Memory B cell (primary cell): ENCODE measurements at regions not wholly inside any gene's neighbourhood (a gene's known extent, or its start where the extent isn't known, plus 50 kb on each side); places are given as distances from the start of the nearest gene placed in this dataset.

Experiments used
- ATAC-seq: fragments of 150-1000 bp; cut with Tn5 transposase; 2 replicates; pipeline ENCODE4 v1.10.0; 2021; ENCODE audit warnings: low read depth, mild to moderate bottlenecking, moderate library complexity
- DNase-seq, 2 donors: peaks; one replicate each; pipeline ENCODE4 v3.0.0; 2022; ENCODE audit warnings: low spot score in 2 of 2
- H3K27ac Mint-ChIP-seq: one replicate; pipeline ENCODE4 v1.8.0; 2022; ENCODE audit warnings: mild to moderate bottlenecking, moderate library complexity, mixed read lengths
- H3K27me3 Mint-ChIP-seq: one replicate; pipeline ENCODE4 v1.8.0; 2022; ENCODE audit warnings: mixed read lengths
- H3K36me3 Mint-ChIP-seq: one replicate; pipeline ENCODE4 v1.8.0; 2022; ENCODE audit warnings: mild to moderate bottlenecking, mixed read lengths
- H3K4me1 Mint-ChIP-seq: one replicate; pipeline ENCODE4 v1.8.0; 2022; ENCODE audit warnings: mixed read lengths
- H3K4me3 Mint-ChIP-seq: one replicate; pipeline ENCODE4 v1.8.0; 2022; ENCODE audit warnings: mild to moderate bottlenecking, moderate library complexity, mixed read lengths
- H3K9me3 Mint-ChIP-seq: one replicate; pipeline ENCODE4 v1.8.0; 2022; ENCODE audit warnings: mixed read lengths

DNA sequence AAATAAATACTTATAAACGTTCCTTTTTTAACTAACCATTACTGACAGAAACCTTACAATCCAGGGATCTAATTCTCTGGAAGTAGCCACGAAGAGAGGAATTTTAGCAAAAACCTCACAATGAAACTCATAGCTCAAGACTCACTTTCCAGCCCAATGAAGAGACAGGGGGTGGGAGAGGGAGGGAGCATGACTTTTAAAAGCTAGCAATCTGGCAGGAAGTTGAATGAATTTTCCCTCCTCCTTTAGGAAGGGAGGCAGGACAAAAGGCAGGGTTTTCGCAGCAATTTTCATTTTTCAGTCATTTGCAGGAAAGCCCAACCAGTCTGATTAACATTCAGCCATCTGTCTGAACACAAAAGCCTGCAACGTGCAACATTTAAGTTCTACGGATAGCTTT is 381.5 kb upstream of the PSMD7 start:
- ATAC-seq: no peak
- DNase-seq: no peak
- H3K9me3 Mint-ChIP-seq: no peaks in the 10 kb centered on the region
- H3K27me3 Mint-ChIP-seq: peaks cover 2% of the 10 kb centered on the region
- H3K36me3 Mint-ChIP-seq: no peaks in the 10 kb centered on the region
- no peak overlapping the region for H3K27ac Mint-ChIP-seq
- no peaks in the 10 kb centered on the region for H3K4me1 Mint-ChIP-seq
- no peak overlapping the region for H3K4me3 Mint-ChIP-seq

DNA sequence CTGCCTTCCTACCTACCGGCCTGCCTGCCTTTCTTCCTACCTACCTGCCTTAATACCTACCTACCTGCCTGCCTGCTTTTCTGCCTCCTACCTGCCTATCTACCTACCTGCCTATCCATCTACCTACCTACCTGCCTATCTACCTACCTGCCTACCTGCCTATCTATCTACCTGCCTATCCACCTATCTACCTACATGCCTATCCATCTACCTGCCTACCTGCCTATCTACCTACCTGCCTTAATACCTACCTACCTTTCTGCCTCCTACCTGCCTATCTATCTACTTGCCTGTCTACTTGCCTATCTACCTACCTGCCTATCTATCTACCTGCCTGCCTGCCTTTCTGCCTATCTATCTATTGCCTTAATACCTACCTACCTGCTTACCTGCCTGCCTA is 383.8 kb upstream of the PSMD7 start:
- no peak for ATAC-seq
- no peak for DNase-seq
- peaks cover 3% of the 10 kb centered on the region for H3K27me3 Mint-ChIP-seq
- H3K36me3 Mint-ChIP-seq: no peaks in the 10 kb centered on the region
- H3K9me3 Mint-ChIP-seq: no peaks in the 10 kb centered on the region
- no peaks in the 10 kb centered on the region for H3K4me1 Mint-ChIP-seq
- no peak overlapping the region for H3K4me3 Mint-ChIP-seq
- H3K27ac Mint-ChIP-seq: no peak overlapping the region

DNA sequence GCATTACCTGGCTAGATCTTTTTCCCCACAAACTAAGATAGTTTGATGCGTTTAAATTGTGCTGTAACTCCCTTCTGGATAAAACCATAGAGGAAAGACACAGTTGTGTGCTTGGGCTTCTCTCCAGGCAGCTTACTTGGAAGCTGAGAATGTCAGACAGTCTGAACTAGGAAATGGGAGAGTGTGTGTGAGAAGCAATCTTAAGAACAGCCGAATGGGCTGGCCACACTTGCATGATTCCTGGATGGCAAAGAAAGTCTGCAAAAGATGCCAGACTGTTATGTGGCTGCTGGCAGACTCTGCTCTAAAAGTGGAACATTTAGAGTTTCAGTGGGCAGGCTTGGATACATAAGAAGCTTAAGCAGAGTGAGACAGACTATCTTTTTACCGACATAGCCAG is 384.3 kb upstream of the PSMD7 start:
- Mint-ChIP-seq H3K4me1 (no peaks in the 10 kb centered on the region), H3K27me3 (peaks cover 3% of the 10 kb centered on the region), H3K36me3 (no peaks in the 10 kb centered on the region), H3K9me3 (peaks cover 2% of the 10 kb centered on the region), H3K4me3 (no peak overlapping the region), H3K27ac (no peak overlapping the region)
- DNase-seq (no peak), ATAC-seq (no peak)

DNA sequence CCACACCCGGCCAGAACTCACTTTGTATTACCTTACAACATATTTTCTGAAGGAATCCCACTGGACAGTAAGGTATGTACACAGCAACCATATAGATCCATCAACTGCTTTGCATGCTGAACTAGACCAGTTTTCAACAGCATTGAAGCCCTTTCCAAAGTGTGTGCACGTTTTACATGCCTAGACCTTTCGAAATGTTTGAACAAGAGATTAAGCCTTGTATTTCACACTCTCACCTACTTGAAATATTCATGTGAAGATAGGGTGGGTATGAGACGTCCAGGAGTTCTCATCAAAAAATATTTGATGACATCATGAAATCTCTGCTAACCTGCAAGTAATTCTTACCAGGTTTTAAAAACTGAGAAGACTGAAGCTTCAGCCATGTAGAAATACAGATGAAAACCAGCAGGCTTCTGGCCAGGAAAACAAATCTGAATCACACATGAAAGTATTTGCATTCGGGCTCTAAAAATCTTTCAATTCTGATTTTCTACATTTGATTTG is 387.0 kb upstream of the PSMD7 start:
- Mint-ChIP-seq H3K9me3 (peaks cover 2% of the 10 kb centered on the region), H3K27me3 (peaks cover 3% of the 10 kb centered on the region), H3K4me3 (no peak overlapping the region), H3K4me1 (no peaks in the 10 kb centered on the region), H3K27ac (no peak overlapping the region), H3K36me3 (no peaks in the 10 kb centered on the region)
- no peak for ATAC-seq
- DNase-seq: no peak

DNA sequence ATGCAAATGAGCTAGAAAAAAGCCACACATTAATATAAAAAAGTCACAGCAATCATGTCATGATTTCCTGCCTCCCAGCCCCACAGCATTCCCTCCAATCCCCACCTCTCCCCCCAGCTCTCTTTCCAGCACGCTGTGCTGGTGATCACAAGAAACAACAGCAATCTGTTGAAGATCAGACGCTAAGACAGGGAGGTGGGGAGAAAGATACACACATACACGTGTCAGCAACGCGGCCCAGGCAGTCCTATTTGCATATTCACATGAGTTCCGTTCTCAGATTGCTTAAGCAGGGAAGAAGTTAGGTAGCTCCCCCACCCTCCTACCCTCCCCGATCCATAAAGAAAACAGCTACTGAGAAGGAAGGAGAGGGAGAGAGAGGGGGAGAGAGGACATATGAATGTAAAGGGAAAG is 405.5 kb upstream of the PSMD7 start:
- Mint-ChIP-seq H3K27me3 (peaks cover 9% of the 10 kb centered on the region), H3K27ac (no peak overlapping the region), H3K4me3 (peak overlapping the region; percentile 11), H3K36me3 (no peaks in the 10 kb centered on the region), H3K4me1 (peaks cover 6% of the 10 kb centered on the region), H3K9me3 (peaks cover 1% of the 10 kb centered on the region)
- ATAC-seq (no peak), DNase-seq (no peak)

DNA sequence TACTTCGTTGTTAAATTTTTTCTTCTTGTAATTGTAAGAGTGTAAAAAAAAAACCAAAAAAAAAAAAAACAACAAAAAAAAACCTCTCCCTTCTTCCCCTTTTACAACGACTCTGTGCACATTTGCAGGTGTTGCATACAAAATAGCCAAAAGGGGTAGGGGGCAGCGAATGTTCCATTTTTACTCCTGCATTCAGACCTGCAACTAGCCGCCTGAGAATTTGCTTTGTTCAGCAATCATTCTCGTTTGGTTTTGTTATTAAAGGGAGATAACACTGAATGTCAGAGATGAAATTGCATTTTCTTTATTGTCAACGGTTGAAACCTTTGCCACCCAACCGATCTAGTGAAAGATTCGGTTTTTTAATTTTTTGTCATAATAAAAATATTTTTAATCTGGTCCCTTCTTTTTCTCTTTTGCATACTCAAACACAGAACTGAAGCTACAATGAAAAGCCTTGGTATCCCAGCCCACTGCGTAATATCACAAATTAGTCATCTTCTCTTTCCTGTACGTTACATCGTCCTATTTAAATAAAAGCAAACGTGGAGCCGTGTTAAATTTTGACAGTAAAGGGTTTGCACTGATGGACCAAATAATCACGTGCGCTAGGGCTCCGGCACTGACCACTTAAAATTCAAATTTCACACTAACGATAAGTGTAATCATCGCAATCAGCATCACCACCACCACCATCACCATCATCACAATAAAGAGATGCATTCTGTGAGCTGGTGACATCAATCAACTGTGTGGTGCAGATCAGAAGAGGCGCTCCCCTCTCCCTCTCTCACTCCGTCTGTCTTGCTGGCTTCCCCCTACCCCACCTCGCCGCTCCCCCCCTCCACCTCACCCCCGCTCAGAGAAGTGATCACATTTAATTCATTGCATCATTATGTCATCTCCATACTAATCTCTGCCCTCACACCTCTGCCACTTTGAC is 406.2 kb upstream of the PSMD7 start:
- Mint-ChIP-seq H3K27ac (no peak overlapping the region), H3K36me3 (no peaks in the 10 kb centered on the region), H3K4me3 (no peak overlapping the region), H3K27me3 (peaks cover 9% of the 10 kb centered on the region), H3K4me1 (peaks cover 6% of the 10 kb centered on the region), H3K9me3 (peaks cover 1% of the 10 kb centered on the region)
- DNase-seq (no peak), ATAC-seq (no peak)

GRCh38 chr16:73888840-73889490 is 407.6 kb upstream of the PSMD7 start:
- no peaks in the 10 kb centered on the region for H3K36me3 Mint-ChIP-seq
- no peak for DNase-seq
- H3K9me3 Mint-ChIP-seq: no peaks in the 10 kb centered on the region
- H3K27me3 Mint-ChIP-seq: peaks cover 7% of the 10 kb centered on the region
- H3K4me3 Mint-ChIP-seq: no peak overlapping the region
- no peak overlapping the region for H3K27ac Mint-ChIP-seq
- no peak for ATAC-seq
- peaks cover 6% of the 10 kb centered on the region for H3K4me1 Mint-ChIP-seq

DNA sequence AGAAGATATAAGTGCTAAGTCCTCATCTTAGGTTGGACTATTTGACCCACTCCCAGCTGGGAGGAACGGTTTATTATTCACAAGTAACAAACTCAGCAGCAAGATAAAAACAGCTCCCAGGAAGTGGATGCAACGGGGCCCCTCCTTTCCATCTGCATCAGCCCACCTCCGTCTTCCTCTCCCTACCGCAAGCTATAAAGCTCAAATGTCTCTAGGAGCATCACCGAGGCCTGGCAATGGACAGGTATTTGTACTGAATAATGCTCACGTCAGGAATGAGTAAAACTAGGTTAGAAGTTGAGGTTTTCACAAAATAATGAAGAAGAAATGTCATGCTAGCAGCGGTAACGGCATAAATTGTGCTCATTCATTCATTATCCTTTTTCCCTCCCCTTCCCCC is 408.7 kb upstream of the PSMD7 start:
- Mint-ChIP-seq H3K9me3 (no peaks in the 10 kb centered on the region), H3K27ac (no peak overlapping the region), H3K27me3 (peaks cover 7% of the 10 kb centered on the region), H3K36me3 (no peaks in the 10 kb centered on the region), H3K4me3 (no peak overlapping the region), H3K4me1 (peaks cover 6% of the 10 kb centered on the region)
- DNase-seq: no peak
- no peak for ATAC-seq

- Mint-ChIP-seq H3K36me3 (no peaks in the 10 kb centered on the region), H3K4me1 (peaks cover 5% of the 10 kb centered on the region), H3K4me3 (no peak overlapping the region), H3K9me3 (no peaks in the 10 kb centered on the region), H3K27me3 (peaks cover 7% of the 10 kb centered on the region), H3K27ac (no peak overlapping the region)
- DNase-seq (no peak), ATAC-seq (no peak)
These were observed 410.2 kb upstream of the PSMD7 start for GRCh38 chr16:73886426-73886825.

DNA sequence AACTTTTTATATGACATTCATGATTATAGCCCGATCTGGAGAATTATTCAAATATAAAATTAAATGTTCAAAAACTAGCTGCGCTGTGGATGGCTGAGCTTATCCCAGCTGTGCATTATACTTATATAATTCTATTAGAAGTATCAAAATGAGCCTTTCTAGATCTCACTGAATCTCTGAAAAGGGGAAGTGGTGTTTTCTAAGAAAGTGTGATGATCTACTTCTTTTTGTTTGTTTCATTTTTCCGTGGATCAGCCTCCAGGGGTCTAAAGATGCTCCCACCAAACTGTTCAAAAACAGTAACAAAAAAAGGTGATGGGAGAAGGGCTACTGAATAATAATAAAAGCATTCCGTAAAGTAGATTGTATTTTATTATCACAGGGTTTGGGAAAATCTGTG is 411.3 kb upstream of the PSMD7 start:
- H3K4me1 Mint-ChIP-seq: no peaks in the 10 kb centered on the region
- DNase-seq (no peak), ATAC-seq (no peak)
- H3K9me3 Mint-ChIP-seq: no peaks in the 10 kb centered on the region
- no peak overlapping the region for H3K4me3 Mint-ChIP-seq
- peaks cover 2% of the 10 kb centered on the region for H3K27me3 Mint-ChIP-seq
- H3K36me3 Mint-ChIP-seq: no peaks in the 10 kb centered on the region
- H3K27ac Mint-ChIP-seq: no peak overlapping the region

- no peak for ATAC-seq
- no peaks in the 10 kb centered on the region for H3K36me3 Mint-ChIP-seq
- peaks cover 3% of the 10 kb centered on the region for H3K27me3 Mint-ChIP-seq
- no peaks in the 10 kb centered on the region for H3K4me1 Mint-ChIP-seq
- no peak overlapping the region for H3K27ac Mint-ChIP-seq
- no peak overlapping the region for H3K4me3 Mint-ChIP-seq
- DNase-seq: no peak
- no peaks in the 10 kb centered on the region for H3K9me3 Mint-ChIP-seq
These were observed 412.8 kb upstream of the PSMD7 start for GRCh38 chr16:73883841-73884240.

DNA sequence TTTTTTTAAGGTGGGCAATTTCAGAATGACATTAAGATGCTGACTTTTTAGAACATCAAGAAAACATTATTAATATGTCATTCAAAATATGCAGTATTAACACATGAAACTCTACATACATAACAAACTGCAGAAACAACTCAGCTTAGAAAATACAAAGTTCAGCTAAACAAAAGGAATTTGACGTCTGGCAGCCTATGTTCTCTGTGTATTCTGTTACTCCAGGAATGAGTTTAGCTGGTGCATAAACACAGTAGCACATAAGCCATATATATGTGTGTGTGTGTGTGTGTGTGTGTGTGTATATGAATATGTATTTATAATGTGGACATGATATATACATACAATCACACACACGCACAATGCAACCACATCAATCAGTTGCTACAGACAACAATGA is 413.5 kb upstream of the PSMD7 start:
- ATAC-seq (no peak), DNase-seq (no peak)
- Mint-ChIP-seq H3K9me3 (no peaks in the 10 kb centered on the region), H3K4me1 (no peaks in the 10 kb centered on the region), H3K4me3 (no peak overlapping the region), H3K36me3 (no peaks in the 10 kb centered on the region), H3K27ac (no peak overlapping the region), H3K27me3 (peaks cover 3% of the 10 kb centered on the region)

DNA sequence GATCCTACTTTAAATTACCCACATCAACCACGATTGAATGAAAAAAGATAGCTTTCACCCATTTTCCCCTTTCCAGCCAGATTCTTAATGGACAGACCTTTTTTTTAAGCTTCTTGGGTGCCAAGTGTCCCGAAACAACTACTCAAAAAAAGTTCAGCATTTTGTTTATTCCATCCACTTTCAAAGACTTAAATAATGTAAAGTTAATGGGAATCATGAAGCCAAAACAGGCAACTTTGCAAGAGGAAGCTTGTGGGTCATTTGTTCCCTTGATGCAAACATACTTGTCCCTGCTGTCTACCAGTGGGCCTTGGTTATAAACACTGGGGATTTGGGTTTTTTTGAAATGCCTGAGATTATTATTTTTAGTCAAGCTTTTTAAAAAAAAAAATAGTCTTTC is 414.0 kb upstream of the PSMD7 start:
- DNase-seq: no peak
- H3K27me3 Mint-ChIP-seq: peaks cover 3% of the 10 kb centered on the region
- no peak overlapping the region for H3K27ac Mint-ChIP-seq
- no peaks in the 10 kb centered on the region for H3K4me1 Mint-ChIP-seq
- H3K9me3 Mint-ChIP-seq: no peaks in the 10 kb centered on the region
- no peak overlapping the region for H3K4me3 Mint-ChIP-seq
- H3K36me3 Mint-ChIP-seq: no peaks in the 10 kb centered on the region
- no peak for ATAC-seq

- Mint-ChIP-seq H3K4me1 (no peaks in the 10 kb centered on the region), H3K27ac (no peak overlapping the region), H3K4me3 (no peak overlapping the region), H3K9me3 (no peaks in the 10 kb centered on the region), H3K36me3 (no peaks in the 10 kb centered on the region), H3K27me3 (peaks cover 3% of the 10 kb centered on the region)
- no peak for DNase-seq
- ATAC-seq: no peak
These were observed 414.6 kb upstream of the PSMD7 start for GRCh38 chr16:73882033-73882432.
